ENCODE measurements at regions not wholly inside any gene's neighbourhood (a gene's known extent, or its start where the extent isn't known, plus 50 kb on each side); places are given as distances from the start of the nearest gene placed in this dataset.
A peak's percentile ranks its signal among the peaks of the same experiment; 100 is the strongest.

GRCh38 chr6:130716466-130716865 is 110.7 kb upstream of the SMLR1 start:
- no peaks in the 10 kb centered on the region for H3K79me1 ChIP-seq (ENCODE audit: low read depth, low read length)
- H3K36me3 ChIP-seq (replicated peaks in 1 of 2; ENCODE audit: control insufficient read depth in 2 of 2, insufficient read depth in 2 of 2, low read length in 2 of 2): no peaks in the 10 kb centered on the region
- no peak for DNase-seq (ENCODE audit: low spot score)
- peaks cover 8% of the 10 kb centered on the region in 2 donors for H3K4me1 ChIP-seq (ENCODE audit: control insufficient read depth in 2 of 2, insufficient read depth in 1 of 2, low read depth in 1 of 2, low read length in 2 of 2)
- H2BK120ac ChIP-seq (ENCODE audit: low read depth, low read length): no peak overlapping the region
- H2BK5ac ChIP-seq (ENCODE audit: low read length): no peak overlapping the region
- no peaks in the 10 kb centered on the region for H3K27me3 ChIP-seq (ENCODE audit: control insufficient read depth in 3 of 3, insufficient read depth in 3 of 3, low read depth in 1 of 3, low read length in 3 of 3)
- H3K27ac ChIP-seq (replicated peaks; ENCODE audit: low read length): no peak overlapping the region
- H2BK12ac ChIP-seq (ENCODE audit: low read length): no peak overlapping the region
- no peak overlapping the region for H3K23ac ChIP-seq (ENCODE audit: low read depth, low read length, poor library complexity)
- H3K9me3 ChIP-seq (replicated peaks in 1 of 2; ENCODE audit: control insufficient read depth in 2 of 2, insufficient read depth in 1 of 2, low read depth in 1 of 2, low read length in 2 of 2): peaks cover 0 to 2% of the 10 kb centered on the region in 2 donors
- WGBS, 2 donors (ENCODE audit: extremely low coverage in 2 of 2, insufficient read length in 2 of 2, insufficient replicate concordance in 1 of 2): no CpG with 5 or more reads among the region's 3 CpGs
- H3K9ac ChIP-seq (ENCODE audit: low read depth, low read length, poor library complexity): no peak overlapping the region
- H4K8ac ChIP-seq (ENCODE audit: low read depth, low read length): no peak overlapping the region
- no peak overlapping the region for H3K14ac ChIP-seq (ENCODE audit: low read length)
- peak overlapping the region; percentile 46 for H2AFZ ChIP-seq (ENCODE audit: low read length)
- H2BK15ac ChIP-seq (ENCODE audit: low read length): no peak overlapping the region
- no peak overlapping the region for H3K18ac ChIP-seq (ENCODE audit: low read length)
- no peak overlapping the region for H3K4me3 ChIP-seq (ENCODE audit: low read length in 2 of 2)
- H3K4ac ChIP-seq (ENCODE audit: low read length): no peak overlapping the region
- no peak overlapping the region for H3K4me2 ChIP-seq (ENCODE audit: insufficient read depth, low read length, poor library complexity, severe bottlenecking)
- no peak overlapping the region for H2AK5ac ChIP-seq (ENCODE audit: low read depth, low read length)
- no peak overlapping the region for H4K91ac ChIP-seq (ENCODE audit: low read depth, low read length, poor library complexity)

DNA sequence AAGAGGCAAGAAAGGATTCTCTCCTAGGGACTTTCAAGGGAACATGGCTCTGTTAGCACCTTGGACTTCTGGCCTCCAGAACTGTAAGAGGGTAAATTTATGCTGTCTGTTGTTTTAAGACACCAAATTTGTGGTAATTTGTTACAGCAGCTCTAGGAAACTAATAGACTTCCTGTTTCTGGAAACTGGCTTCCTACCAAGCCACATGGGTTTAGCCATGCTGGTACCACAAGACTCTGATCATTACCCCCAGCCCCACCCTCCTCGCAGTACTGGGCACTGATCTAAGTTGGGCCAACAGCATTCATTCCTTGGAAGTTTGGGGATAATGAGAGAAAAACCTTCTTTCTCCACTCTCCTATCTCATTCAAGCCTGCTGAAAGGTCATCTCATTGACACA is 109.5 kb upstream of the SMLR1 start:
- no peak overlapping the region for H2BK15ac ChIP-seq (ENCODE audit: low read length)
- peaks cover 0 to 2% of the 10 kb centered on the region in 2 donors for H3K9me3 ChIP-seq (replicated peaks in 1 of 2; ENCODE audit: control insufficient read depth in 2 of 2, insufficient read depth in 1 of 2, low read depth in 1 of 2, low read length in 2 of 2)
- H3K4ac ChIP-seq (ENCODE audit: low read length): no peak overlapping the region
- no peak overlapping the region for H3K4me3 ChIP-seq (ENCODE audit: low read length in 2 of 2)
- H4K8ac ChIP-seq (ENCODE audit: low read depth, low read length): no peak overlapping the region
- no peak overlapping the region for H3K18ac ChIP-seq (ENCODE audit: low read length)
- no peak overlapping the region for H2AK5ac ChIP-seq (ENCODE audit: low read depth, low read length)
- H3K79me1 ChIP-seq (ENCODE audit: low read depth, low read length): no peaks in the 10 kb centered on the region
- no peaks in the 10 kb centered on the region for H3K36me3 ChIP-seq (replicated peaks in 1 of 2; ENCODE audit: control insufficient read depth in 2 of 2, insufficient read depth in 2 of 2, low read length in 2 of 2)
- no peak overlapping the region for H3K14ac ChIP-seq (ENCODE audit: low read length)
- H2AFZ ChIP-seq (ENCODE audit: low read length): no peak overlapping the region
- H2BK120ac ChIP-seq (ENCODE audit: low read depth, low read length): no peak overlapping the region
- no peak overlapping the region for H4K91ac ChIP-seq (ENCODE audit: low read depth, low read length, poor library complexity)
- no peak overlapping the region for H3K9ac ChIP-seq (ENCODE audit: low read depth, low read length, poor library complexity)
- no peak overlapping the region for H3K4me2 ChIP-seq (ENCODE audit: insufficient read depth, low read length, poor library complexity, severe bottlenecking)
- no peaks in the 10 kb centered on the region for H3K27me3 ChIP-seq (ENCODE audit: control insufficient read depth in 3 of 3, insufficient read depth in 3 of 3, low read depth in 1 of 3, low read length in 3 of 3)
- H3K4me1 ChIP-seq (ENCODE audit: control insufficient read depth in 2 of 2, insufficient read depth in 1 of 2, low read depth in 1 of 2, low read length in 2 of 2): peaks cover 8% of the 10 kb centered on the region in 2 donors
- WGBS, 2 donors (ENCODE audit: extremely low coverage in 2 of 2, insufficient read length in 2 of 2, insufficient replicate concordance in 1 of 2): no CpG with 5 or more reads among the region's 1 CpG
- H2BK12ac ChIP-seq (ENCODE audit: low read length): peak overlapping the region; percentile 41
- no peak overlapping the region for H2BK5ac ChIP-seq (ENCODE audit: low read length)
- no peak for DNase-seq (ENCODE audit: low spot score)
- no peak overlapping the region for H3K27ac ChIP-seq (replicated peaks; ENCODE audit: low read length)
- no peak overlapping the region for H3K23ac ChIP-seq (ENCODE audit: low read depth, low read length, poor library complexity)

- Histone ChIP-seq H3K27me3 (ENCODE audit: control insufficient read depth in 3 of 3, insufficient read depth in 3 of 3, low read depth in 1 of 3, low read length in 3 of 3) (no peaks in the 10 kb centered on the region), H3K4me2 (ENCODE audit: insufficient read depth, low read length, poor library complexity, severe bottlenecking) (no peak overlapping the region), H2BK12ac (ENCODE audit: low read length) (no peak overlapping the region), H2AK5ac (ENCODE audit: low read depth, low read length) (no peak overlapping the region), H4K8ac (ENCODE audit: low read depth, low read length) (no peak overlapping the region), H3K14ac (ENCODE audit: low read length) (no peak overlapping the region), H3K18ac (ENCODE audit: low read length) (no peak overlapping the region), H4K91ac (ENCODE audit: low read depth, low read length, poor library complexity) (no peak overlapping the region), H2BK5ac (ENCODE audit: low read length) (no peak overlapping the region), H3K4me1 (ENCODE audit: control insufficient read depth in 2 of 2, insufficient read depth in 1 of 2, low read depth in 1 of 2, low read length in 2 of 2) (peaks cover 0 to 2% of the 10 kb centered on the region in 2 donors), H2AFZ (ENCODE audit: low read length) (no peak overlapping the region), H3K4me3 (ENCODE audit: low read length in 2 of 2) (no peak overlapping the region), H3K27ac (replicated peaks; ENCODE audit: low read length) (no peak overlapping the region), H3K23ac (ENCODE audit: low read depth, low read length, poor library complexity) (no peak overlapping the region), H3K9me3 (replicated peaks in 1 of 2; ENCODE audit: control insufficient read depth in 2 of 2, insufficient read depth in 1 of 2, low read depth in 1 of 2, low read length in 2 of 2) (peaks cover 0 to 2% of the 10 kb centered on the region in 2 donors), H3K9ac (ENCODE audit: low read depth, low read length, poor library complexity) (no peak overlapping the region), H2BK15ac (ENCODE audit: low read length) (no peak overlapping the region), H3K4ac (ENCODE audit: low read length) (no peak overlapping the region), H3K79me1 (ENCODE audit: low read depth, low read length) (no peaks in the 10 kb centered on the region), H2BK120ac (ENCODE audit: low read depth, low read length) (no peak overlapping the region), H3K36me3 (replicated peaks in 1 of 2; ENCODE audit: control insufficient read depth in 2 of 2, insufficient read depth in 2 of 2, low read length in 2 of 2) (no peaks in the 10 kb centered on the region)
- no peak for DNase-seq (ENCODE audit: low spot score)
Measured at GRCh38 chr6:130720076-130720715, 107.0 kb upstream of the SMLR1 start.

GRCh38 chr6:130724089-130724488 is 103.1 kb upstream of the SMLR1 start:
- H3K14ac ChIP-seq (ENCODE audit: low read length): no peak overlapping the region
- no peak overlapping the region for H3K9ac ChIP-seq (ENCODE audit: low read depth, low read length, poor library complexity)
- H3K27ac ChIP-seq (replicated peaks; ENCODE audit: low read length): no peak overlapping the region
- no peak overlapping the region for H3K4me3 ChIP-seq (ENCODE audit: low read length in 2 of 2)
- H3K79me1 ChIP-seq (ENCODE audit: low read depth, low read length): no peaks in the 10 kb centered on the region
- no peaks in the 10 kb centered on the region for H3K9me3 ChIP-seq (replicated peaks in 1 of 2; ENCODE audit: control insufficient read depth in 2 of 2, insufficient read depth in 1 of 2, low read depth in 1 of 2, low read length in 2 of 2)
- H2BK12ac ChIP-seq (ENCODE audit: low read length): no peak overlapping the region
- no peaks in the 10 kb centered on the region for H3K36me3 ChIP-seq (replicated peaks in 1 of 2; ENCODE audit: control insufficient read depth in 2 of 2, insufficient read depth in 2 of 2, low read length in 2 of 2)
- no peak overlapping the region for H3K4ac ChIP-seq (ENCODE audit: low read length)
- no peak overlapping the region for H3K18ac ChIP-seq (ENCODE audit: low read length)
- H3K4me1 ChIP-seq (ENCODE audit: control insufficient read depth in 2 of 2, insufficient read depth in 1 of 2, low read depth in 1 of 2, low read length in 2 of 2): no peaks in the 10 kb centered on the region
- DNase-seq (ENCODE audit: low spot score): no peak
- H3K23ac ChIP-seq (ENCODE audit: low read depth, low read length, poor library complexity): no peak overlapping the region
- no peak overlapping the region for H2AK5ac ChIP-seq (ENCODE audit: low read depth, low read length)
- H2AFZ ChIP-seq (ENCODE audit: low read length): no peak overlapping the region
- no peaks in the 10 kb centered on the region for H3K27me3 ChIP-seq (ENCODE audit: control insufficient read depth in 3 of 3, insufficient read depth in 3 of 3, low read depth in 1 of 3, low read length in 3 of 3)
- H4K91ac ChIP-seq (ENCODE audit: low read depth, low read length, poor library complexity): no peak overlapping the region
- no peak overlapping the region for H2BK120ac ChIP-seq (ENCODE audit: low read depth, low read length)
- no peak overlapping the region for H4K8ac ChIP-seq (ENCODE audit: low read depth, low read length)
- no peak overlapping the region for H3K4me2 ChIP-seq (ENCODE audit: insufficient read depth, low read length, poor library complexity, severe bottlenecking)
- H2BK15ac ChIP-seq (ENCODE audit: low read length): no peak overlapping the region
- H2BK5ac ChIP-seq (ENCODE audit: low read length): no peak overlapping the region
